ENCODE measurements at regions not wholly inside any gene's neighbourhood (a gene's known extent, or its start where the extent isn't known, plus 50 kb on each side); places are given as distances from the start of the nearest gene placed in this dataset.

DNA sequence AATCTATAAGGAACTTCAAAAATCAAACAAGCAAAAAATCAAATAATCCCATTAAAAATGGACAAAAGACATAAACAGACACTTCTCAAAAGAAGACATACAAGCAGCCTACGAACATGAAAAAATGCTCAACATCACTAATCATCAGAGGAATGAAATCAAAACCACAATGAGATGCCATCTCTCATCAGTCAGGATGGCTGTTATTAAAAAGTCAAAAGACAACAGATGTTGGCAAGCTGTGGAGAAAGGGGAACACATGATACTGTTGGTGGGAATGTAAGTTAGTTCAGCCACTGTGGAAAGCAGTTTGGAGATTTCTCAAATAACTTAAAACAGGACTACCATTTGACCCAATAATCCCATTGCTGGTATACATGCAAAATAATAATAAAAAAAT is 226.4 kb downstream of the S1PR1 start:
- TF ChIP-seq SNAI2 (CRISPR knock-in tag; IDR thresholded peaks at IDR 0.05) (no peak), PPARA (CRISPR knock-in tag; IDR thresholded peaks at IDR 0.05; ENCODE audit: borderline replicate concordance) (no peak), GLIS3 (CRISPR knock-in tag; IDR thresholded peaks at IDR 0.05) (no peak), PATZ1 (CRISPR knock-in tag; IDR thresholded peaks at IDR 0.05; ENCODE audit: borderline replicate concordance) (no peak), BACH2 (CRISPR knock-in tag; IDR thresholded peaks at IDR 0.05; ENCODE audit: borderline replicate concordance) (no peak)
